Mesothelial cell of epicardium (in vitro differentiated cells): ENCODE measurements at regions not wholly inside any gene's neighbourhood (a gene's known extent, or its start where the extent isn't known, plus 50 kb on each side); places are given as distances from the start of the nearest gene placed in this dataset.

ENCODE experiments used
- DNase-seq, 2 experiments: peaks; one replicate each; pipeline ENCODE4 v3.0.0; 2021; ENCODE audit warnings: low spot score in 2 of 2; ENCODE audit not compliant: unreplicated experiment in 2 of 2
- H3K27ac Mint-ChIP-seq: 2 replicates; pipeline ENCODE4 v1.8.0; 2021; ENCODE audit warnings: mixed read lengths
- H3K27me3 Mint-ChIP-seq: 2 replicates; pipeline ENCODE4 v1.8.0; 2021; ENCODE audit warnings: low read depth, mixed read lengths
- H3K36me3 Mint-ChIP-seq: 2 replicates; pipeline ENCODE4 v1.8.0; 2021; ENCODE audit warnings: mixed read lengths
- H3K4me1 Mint-ChIP-seq: 2 replicates; pipeline ENCODE4 v1.8.0; 2021; ENCODE audit warnings: mixed read lengths
- H3K4me3 Mint-ChIP-seq: 2 replicates; pipeline ENCODE4 v1.8.0; 2021; ENCODE audit warnings: mild to moderate bottlenecking, moderate library complexity, mixed read lengths
- H3K9me3 Mint-ChIP-seq: 2 replicates; pipeline ENCODE4 v1.8.0; 2021; ENCODE audit warnings: mixed read lengths
- CTCF ChIP-seq: fragments of 200-600 bp; sonication (generic); IDR thresholded peaks from one replicate; pipeline ENCODE4 v1.5.0; 2021; ENCODE audit warnings: antibody characterized with exemption; ENCODE audit not compliant: unreplicated experiment

DNA sequence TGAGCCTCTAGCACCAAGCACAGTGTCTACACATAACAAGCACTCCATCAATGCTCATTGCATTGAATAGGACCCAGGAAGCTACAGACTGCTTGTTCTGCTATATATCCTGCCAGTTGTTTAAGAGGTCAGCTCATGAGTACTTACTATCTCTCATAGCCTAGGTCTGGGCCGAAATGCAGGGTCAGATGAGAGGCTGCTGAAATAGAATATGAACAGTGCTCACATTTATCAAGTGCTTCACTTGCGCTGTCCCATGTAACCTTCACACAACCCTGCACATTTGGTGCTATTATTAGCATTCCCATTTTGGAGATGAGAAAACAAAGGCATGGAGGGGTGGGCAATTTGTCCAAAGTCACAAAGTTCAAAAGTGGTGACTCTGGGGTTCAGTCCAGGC, 153.6 kb downstream of the FGF18 start:
- no peaks in the 10 kb centered on the region for H3K4me1 Mint-ChIP-seq
- H3K36me3 Mint-ChIP-seq = peaks cover 12% of the 10 kb centered on the region
- peaks cover 26% of the 10 kb centered on the region for H3K9me3 Mint-ChIP-seq
- TF ChIP-seq CTCF = no peak
- H3K27me3 Mint-ChIP-seq = peaks cover 10% of the 10 kb centered on the region
- no peak for DNase-seq
- no peak overlapping the region for H3K27ac Mint-ChIP-seq
- H3K4me3 Mint-ChIP-seq = no peak overlapping the region

DNA sequence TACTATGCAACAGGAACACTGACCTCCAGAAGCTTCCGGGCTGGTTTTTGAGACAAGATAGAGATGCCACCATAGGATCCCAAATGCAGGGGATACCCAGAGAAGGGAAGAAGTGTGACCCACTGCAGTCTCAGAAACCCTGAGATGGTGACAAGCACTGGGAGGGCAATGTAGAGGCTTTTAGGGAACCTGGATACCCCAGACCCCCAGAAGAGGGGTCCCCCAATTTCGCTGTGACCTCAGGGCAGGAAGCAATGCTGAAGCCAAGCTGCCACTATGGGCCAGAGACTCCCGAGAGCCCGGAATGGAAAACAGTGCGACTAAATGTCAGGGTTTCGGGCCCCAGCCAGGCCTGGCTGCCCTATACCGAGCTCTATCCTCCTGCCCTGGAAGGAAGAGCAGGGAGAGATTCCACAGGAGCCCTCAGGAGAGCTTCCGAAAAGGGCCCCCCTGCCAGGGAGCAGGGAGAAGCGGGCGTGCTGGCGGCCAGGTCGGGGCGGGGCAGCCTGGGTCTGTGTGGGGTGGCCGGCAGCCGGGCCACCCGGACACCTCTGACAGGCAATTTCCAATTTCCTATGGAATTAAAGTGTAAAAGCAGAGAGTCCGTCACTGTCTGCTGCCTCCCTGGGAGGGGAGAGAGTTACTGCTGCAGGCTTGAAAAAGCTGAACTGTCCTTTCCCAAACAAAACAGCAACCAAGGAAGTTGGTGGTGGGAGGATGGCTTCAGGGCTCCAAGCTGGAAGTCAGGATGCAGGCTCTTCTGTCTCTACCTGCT, 154.2 kb downstream of the FGF18 start:
- H3K9me3 Mint-ChIP-seq = peaks cover 21% of the 10 kb centered on the region
- H3K4me1 Mint-ChIP-seq = no peaks in the 10 kb centered on the region
- H3K27ac Mint-ChIP-seq = no peak overlapping the region
- DNase-seq = no peak
- H3K36me3 Mint-ChIP-seq = peaks cover 10% of the 10 kb centered on the region
- H3K4me3 Mint-ChIP-seq = no peak overlapping the region
- no peak for TF ChIP-seq CTCF
- peaks cover 13% of the 10 kb centered on the region for H3K27me3 Mint-ChIP-seq

DNA sequence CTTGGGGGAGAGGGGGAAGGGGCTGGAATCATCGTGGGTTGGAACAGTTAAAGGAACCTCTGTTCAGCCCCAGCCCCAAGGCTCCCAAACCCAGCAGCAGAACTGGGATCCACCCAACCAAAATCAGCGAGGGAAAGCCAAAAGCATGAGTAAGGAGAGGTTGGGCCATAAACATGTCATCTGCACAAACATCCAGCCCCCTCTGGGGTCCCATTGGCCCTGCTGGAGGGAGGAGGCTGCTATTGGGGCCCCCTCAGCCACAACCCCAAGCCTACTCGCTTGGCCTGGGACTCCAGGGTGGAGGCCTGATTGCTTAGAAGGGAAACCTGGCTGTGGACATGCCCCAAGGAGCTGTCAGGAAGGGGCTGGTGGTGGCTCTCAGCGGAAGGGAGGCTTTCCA, 154.9 kb downstream of the FGF18 start:
- Mint-ChIP-seq H3K27ac (no peak overlapping the region), H3K9me3 (peaks cover 14% of the 10 kb centered on the region), H3K36me3 (peaks cover 6% of the 10 kb centered on the region), H3K4me3 (no peak overlapping the region), H3K27me3 (peaks cover 14% of the 10 kb centered on the region), H3K4me1 (no peaks in the 10 kb centered on the region)
- DNase-seq = no peak
- no peak for TF ChIP-seq CTCF

DNA sequence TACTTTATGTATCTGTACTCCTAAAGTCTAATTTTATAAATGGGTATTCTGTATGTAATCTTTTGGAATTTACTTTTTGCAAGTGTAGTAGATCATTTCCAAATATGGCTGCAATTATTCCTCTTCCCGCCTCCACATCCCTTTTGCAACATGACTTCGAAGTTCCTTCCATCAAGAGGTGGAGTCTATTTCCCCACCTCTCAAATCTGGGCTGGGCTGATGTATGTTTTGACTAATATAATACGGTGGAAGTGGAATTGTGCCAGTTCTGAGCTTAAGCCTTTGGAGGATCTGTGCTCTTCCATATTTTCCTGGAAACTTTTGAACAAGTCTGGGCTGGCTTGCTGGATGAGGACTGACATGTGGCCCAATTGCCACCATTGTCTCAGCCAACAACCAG, 155.9 kb downstream of the FGF18 start:
- TF ChIP-seq CTCF = no peak
- peaks cover 17% of the 10 kb centered on the region for H3K27me3 Mint-ChIP-seq
- DNase-seq = no peak

GRCh38 chr5:171575808-171576207, 156.4 kb downstream of the FGF18 start:
- Mint-ChIP-seq H3K4me1 (peaks cover 6% of the 10 kb centered on the region), H3K27ac (no peak overlapping the region), H3K4me3 (no peak overlapping the region), H3K9me3 (peaks cover 6% of the 10 kb centered on the region), H3K27me3 (peaks cover 17% of the 10 kb centered on the region), H3K36me3 (no peaks in the 10 kb centered on the region)
- TF ChIP-seq CTCF = no peak
- no peak for DNase-seq

More for the DNA sequence above, 155.9 kb downstream of the FGF18 start:
- H3K4me3 Mint-ChIP-seq = no peak overlapping the region
- no peak overlapping the region for H3K27ac Mint-ChIP-seq
- peaks cover 6% of the 10 kb centered on the region for H3K9me3 Mint-ChIP-seq
- H3K4me1 Mint-ChIP-seq = peaks cover 6% of the 10 kb centered on the region
- no peaks in the 10 kb centered on the region for H3K36me3 Mint-ChIP-seq
